SK-N-MC (cell line): ENCODE measurements at regions not wholly inside any gene's neighbourhood (a gene's known extent, or its start where the extent isn't known, plus 50 kb on each side); places are given as distances from the start of the nearest gene placed in this dataset.

ENCODE experiments used
- EZH2 ChIP-seq: fragments of 200-600 bp; sonication (generic); IDR thresholded peaks from one replicate; pipeline ENCODE4 v1.6.1; 2017; ENCODE audit warnings: antibody characterized with exemption
- FOXP2 ChIP-seq: optimal IDR thresholded peaks from 2 replicates; pipeline ENCODE3; 2011; ENCODE audit warnings: mild to moderate bottlenecking, moderate library complexity; ENCODE audit not compliant: insufficient read depth; ENCODE audit errors: extremely low read length, control extremely low read depth
- POLR2AphosphoS5 ChIP-seq: IDR thresholded peaks from 2 replicates; pipeline ENCODE4 v1.6.1; 2012; ENCODE audit warnings: mild to moderate bottlenecking, low read depth, low read length, borderline replicate concordance

DNA sequence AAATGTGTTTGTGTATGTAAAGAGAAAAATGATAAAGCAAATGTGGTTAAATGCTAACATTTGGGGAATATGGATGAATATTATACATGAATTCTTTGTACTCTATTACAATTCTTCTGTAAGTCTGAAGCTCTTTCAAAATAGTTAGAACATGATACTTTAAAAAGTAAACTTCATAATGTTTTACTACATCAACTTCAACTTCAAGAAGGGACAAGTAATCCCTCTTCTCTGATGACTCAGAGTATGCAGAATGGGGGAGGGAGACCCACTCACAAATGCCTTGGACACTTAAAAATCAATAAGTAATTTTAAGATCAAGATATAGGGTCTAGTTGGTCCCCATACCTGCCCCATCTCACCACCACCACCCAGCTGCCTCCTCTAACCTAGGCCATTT, 162.4 kb downstream of the ESM1 start:
- TF ChIP-seq EZH2: no peak
- TF ChIP-seq POLR2AphosphoS5: no peak
- TF ChIP-seq FOXP2: no peak
